HepG2 (cell line): ENCODE measurements at regions not wholly inside any gene's neighbourhood (a gene's known extent, or its start where the extent isn't known, plus 50 kb on each side); places are given as distances from the start of the nearest gene placed in this dataset.

Source experiments
- CHD2 ChIP-seq: IDR thresholded peaks from 2 replicates; pipeline ENCODE4 v1.6.1; 2011; ENCODE audit warnings: low read depth, low read length, improper control_type of control experiment
- CTCF ChIP-seq: sonication (generic); formaldehyde crosslinking; IDR thresholded peaks from 2 replicates; pipeline ENCODE4 v1.5.0; 2020; ENCODE audit warnings: mild to moderate bottlenecking, missing genetic modification reagents, moderate library complexity
- KLF6 ChIP-seq: IDR thresholded peaks from 2 replicates; pipeline ENCODE4 v1.8.0; 2016; ENCODE audit warnings: missing biosample characterization, missing genetic modification reagents
- SNAPC2 ChIP-seq: sonication (generic); formaldehyde crosslinking; IDR thresholded peaks from 2 replicates; pipeline ENCODE4 v1.8.1; 2022; ENCODE audit warnings: mild to moderate bottlenecking, missing genetic modification reagents
- ZBTB38 ChIP-seq: sonication (generic); formaldehyde crosslinking; IDR thresholded peaks from 2 replicates; pipeline ENCODE4 v1.5.1; 2020; ENCODE audit warnings: mild to moderate bottlenecking, missing genetic modification reagents
- ZNF746 ChIP-seq: sonication (generic); formaldehyde crosslinking; IDR thresholded peaks from 2 replicates; pipeline ENCODE4 v1.8.0; 2022; ENCODE audit warnings: mild to moderate bottlenecking, missing genetic modification reagents

- no peak for TF ChIP-seq KLF6 (CRISPR knock-in tag)
- TF ChIP-seq SNAPC2 = no peak
- TF ChIP-seq ZNF746 (CRISPR knock-in tag) = no peak
- TF ChIP-seq ZBTB38 = no peak
- no peak for TF ChIP-seq CTCF (CRISPR knock-in tag)
- TF ChIP-seq CHD2 = no peak
Observed at GRCh38 chr7:98771519-98771918, 98.3 kb downstream of the TMEM130 start.
